OCI-LY7 (cell line): ENCODE measurements at regions not wholly inside any gene's neighbourhood (a gene's known extent, or its start where the extent isn't known, plus 50 kb on each side); places are given as distances from the start of the nearest gene placed in this dataset.

Experiments used
- BruUV-seq: library from RNA; stranded (reverse); fragments of 400-500 nt; replicated peaks from 2 replicates; lab custom pipeline; 2021; lab: Mats Ljungman, UMichigan
- CTCF ChIA-PET: fragments of 300-600 bp; sonication (Branson Sonifier 250); formaldehyde crosslinking; loops from one replicate; lab custom pipeline; 2022; ENCODE audit warnings: antibody characterized with exemption; ENCODE audit not compliant: unreplicated experiment; lab: Charles Lee
- POLR2A ChIA-PET: fragments of 300-600 bp; sonication (Branson Sonifier 250); formaldehyde crosslinking; loops from one replicate; lab custom pipeline; 2022; ENCODE audit warnings: antibody characterized with exemption; lab: Charles Lee
- DNase-seq: peaks from one replicate; pipeline ENCODE4 v3.0.0-alpha.2; 2015; ENCODE audit warnings: low spot score
- H2AFZ ChIP-seq: fragments of 200-600 bp; sonication (generic), shearing (Covaris generic); 2 replicates; pipeline ENCODE4 v1.6.1; 2014; ENCODE audit warnings: mild to moderate bottlenecking, antibody characterized with exemption, low read length, moderate library complexity
- H3K27ac ChIP-seq: fragments of 200-600 bp; sonication (generic); 2 replicates; pipeline ENCODE4 v1.5.1; 2014; ENCODE audit warnings: mixed run types, low read depth, mild to moderate bottlenecking, moderate library complexity, low read length, inconsistent platforms; ENCODE audit not compliant: poor library complexity, severe bottlenecking
- H3K36me3 ChIP-seq: fragments of 200-600 bp; sonication (generic); 2 replicates; pipeline ENCODE4 v1.6.1; 2014; ENCODE audit warnings: mild to moderate bottlenecking, antibody characterized with exemption, low read length, moderate library complexity, mixed read lengths; ENCODE audit not compliant: insufficient read depth
- H3K4me1 ChIP-seq: fragments of 200-600 bp; sonication (generic); 2 replicates; pipeline ENCODE4 v1.5.1; 2014; ENCODE audit warnings: mild to moderate bottlenecking, low read length; ENCODE audit not compliant: insufficient read depth, poor library complexity, severe bottlenecking
- H3K4me2 ChIP-seq: fragments of 200-600 bp; sonication (generic); 2 replicates; pipeline ENCODE4 v1.6.1; 2014; ENCODE audit warnings: mild to moderate bottlenecking, low read length
- H3K4me3 ChIP-seq: fragments of 200-600 bp; sonication (generic); 2 replicates; pipeline ENCODE4 v1.5.1; 2014; ENCODE audit warnings: mild to moderate bottlenecking, low read depth, low read length; ENCODE audit not compliant: poor library complexity, severe bottlenecking
- H3K79me2 ChIP-seq: fragments of 200-600 bp; sonication (generic); 2 replicates; pipeline ENCODE4 v1.6.1; 2016; ENCODE audit warnings: low read depth, mild to moderate bottlenecking, low read length, moderate library complexity, mixed read lengths; ENCODE audit not compliant: insufficient read depth
- H3K9me2 ChIP-seq: fragments of 200-600 bp; sonication (generic); 2 replicates; pipeline ENCODE4 v1.6.1; 2016; ENCODE audit warnings: mild to moderate bottlenecking, low read length, mixed read lengths; ENCODE audit not compliant: insufficient read depth
- H3K9me3 ChIP-seq: fragments of 200-600 bp; sonication (generic); 2 replicates; pipeline ENCODE4 v1.6.1; 2014; ENCODE audit warnings: mild to moderate bottlenecking, mixed run types, low read length, mixed read lengths
- H4K20me1 ChIP-seq: fragments of 200-600 bp; sonication (generic); 2 replicates; pipeline ENCODE4 v1.6.1; 2014; ENCODE audit warnings: mild to moderate bottlenecking, antibody characterized with exemption, low read length, moderate library complexity, mixed read lengths; ENCODE audit not compliant: insufficient read depth
- EZH2phosphoT487 ChIP-seq: fragments of 200-600 bp; sonication (generic); IDR thresholded peaks from 2 replicates; pipeline ENCODE4 v1.6.1; 2018; ENCODE audit warnings: low read depth, borderline replicate concordance, mild to moderate bottlenecking, mixed run types, antibody characterized with exemption, low read length, moderate library complexity, mixed read lengths
- intact Hi-C: fragments of 100-400 bp; cut with micrococcal nuclease; formaldehyde crosslinking; loops from one replicate; pipeline ENCODE4 v1.10.0; 2022; ENCODE audit not compliant: unreplicated experiment
- TF ChIP-seq, protein P1 (sequence below): fragments of 200-600 bp; sonication (generic); conservative IDR thresholded peaks from 2 replicates; pipeline ENCODE4 v1.5.1; 2014; ENCODE audit warnings: mild to moderate bottlenecking, antibody characterized with exemption, low read length, moderate library complexity, mixed read lengths

DNA sequence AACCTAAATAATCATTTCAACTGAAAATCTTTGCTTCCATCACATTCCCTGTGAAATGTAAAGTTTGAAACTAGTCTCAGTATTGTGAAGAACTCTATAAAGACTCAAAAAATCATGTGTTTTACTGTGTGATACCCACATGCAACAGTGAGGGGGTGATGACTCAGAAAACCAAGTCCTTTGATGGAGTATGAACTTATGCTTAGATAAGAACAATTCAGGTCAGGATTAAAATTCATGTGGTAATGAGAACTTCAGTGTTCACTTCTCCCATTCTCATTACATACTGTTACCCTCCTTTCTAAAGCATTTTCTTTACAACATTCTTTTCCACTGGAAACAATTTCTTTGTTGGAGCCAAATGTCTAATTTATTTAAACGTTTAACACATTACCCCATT is 360.2 kb downstream of the FSIP2 start:
- no peak overlapping the region for H3K27ac ChIP-seq
- intact Hi-C loops = no loop called here
- no peaks in the 10 kb centered on the region for H3K36me3 ChIP-seq
- ChIA-PET CTCF (no interaction called here), POLR2A (interaction anchor here (1.4 kb wide), 1 partner anchor 22 kb away, joined by 4 read pairs; no protein-coding TSS in a partner anchor)
- no peaks in the 10 kb centered on the region for H3K9me3 ChIP-seq
- H3K9me2 ChIP-seq = no peaks in the 10 kb centered on the region
- no peaks in the 10 kb centered on the region for H4K20me1 ChIP-seq
- BruUV-seq = no TSS peak
- DNase-seq = no peak
- no peak for TF ChIP-seq EZH2phosphoT487
- TF ChIP-seq, protein P1, sequence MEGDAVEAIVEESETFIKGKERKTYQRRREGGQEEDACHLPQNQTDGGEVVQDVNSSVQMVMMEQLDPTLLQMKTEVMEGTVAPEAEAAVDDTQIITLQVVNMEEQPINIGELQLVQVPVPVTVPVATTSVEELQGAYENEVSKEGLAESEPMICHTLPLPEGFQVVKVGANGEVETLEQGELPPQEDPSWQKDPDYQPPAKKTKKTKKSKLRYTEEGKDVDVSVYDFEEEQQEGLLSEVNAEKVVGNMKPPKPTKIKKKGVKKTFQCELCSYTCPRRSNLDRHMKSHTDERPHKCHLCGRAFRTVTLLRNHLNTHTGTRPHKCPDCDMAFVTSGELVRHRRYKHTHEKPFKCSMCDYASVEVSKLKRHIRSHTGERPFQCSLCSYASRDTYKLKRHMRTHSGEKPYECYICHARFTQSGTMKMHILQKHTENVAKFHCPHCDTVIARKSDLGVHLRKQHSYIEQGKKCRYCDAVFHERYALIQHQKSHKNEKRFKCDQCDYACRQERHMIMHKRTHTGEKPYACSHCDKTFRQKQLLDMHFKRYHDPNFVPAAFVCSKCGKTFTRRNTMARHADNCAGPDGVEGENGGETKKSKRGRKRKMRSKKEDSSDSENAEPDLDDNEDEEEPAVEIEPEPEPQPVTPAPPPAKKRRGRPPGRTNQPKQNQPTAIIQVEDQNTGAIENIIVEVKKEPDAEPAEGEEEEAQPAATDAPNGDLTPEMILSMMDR = no peak
- H3K79me2 ChIP-seq = no peaks in the 10 kb centered on the region
- no peak overlapping the region for H3K4me2 ChIP-seq
- no peak overlapping the region for H3K4me3 ChIP-seq
- H2AFZ ChIP-seq = no peak overlapping the region
- no peaks in the 10 kb centered on the region for H3K4me1 ChIP-seq

DNA sequence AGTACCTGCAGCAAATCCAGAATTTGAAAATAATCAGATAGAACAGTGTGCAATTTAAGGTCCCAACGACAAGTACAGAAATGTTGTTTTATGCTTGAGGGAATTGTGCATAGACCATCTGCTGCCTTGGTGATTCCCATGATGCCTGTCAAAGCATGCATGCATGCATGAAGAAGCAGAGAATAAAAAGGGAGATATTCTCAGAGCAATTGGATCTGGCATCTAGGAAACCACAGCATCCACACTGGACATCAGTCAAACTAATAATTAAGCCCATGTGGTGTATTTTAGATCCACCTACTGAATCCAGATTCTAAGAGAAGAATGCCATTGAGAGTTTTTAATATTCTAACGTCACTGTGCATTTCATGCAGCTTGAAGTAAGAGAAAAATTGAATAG is 361.2 kb downstream of the FSIP2 start:
- Histone ChIP-seq H3K9me3 (no peaks in the 10 kb centered on the region), H3K4me2 (no peak overlapping the region), H3K9me2 (no peaks in the 10 kb centered on the region), H3K27ac (no peak overlapping the region), H2AFZ (no peak overlapping the region), H3K4me3 (no peak overlapping the region), H3K79me2 (no peaks in the 10 kb centered on the region), H3K36me3 (no peaks in the 10 kb centered on the region), H4K20me1 (no peaks in the 10 kb centered on the region), H3K4me1 (no peaks in the 10 kb centered on the region)
- intact Hi-C loops = no loop called here
- ChIA-PET CTCF (no interaction called here), POLR2A (interaction anchor here (1.4 kb wide), 1 partner anchor 23 kb away, joined by 4 read pairs; no protein-coding TSS in a partner anchor)
- DNase-seq = no peak
- no peak for TF ChIP-seq EZH2phosphoT487
- no TSS peak for BruUV-seq

DNA sequence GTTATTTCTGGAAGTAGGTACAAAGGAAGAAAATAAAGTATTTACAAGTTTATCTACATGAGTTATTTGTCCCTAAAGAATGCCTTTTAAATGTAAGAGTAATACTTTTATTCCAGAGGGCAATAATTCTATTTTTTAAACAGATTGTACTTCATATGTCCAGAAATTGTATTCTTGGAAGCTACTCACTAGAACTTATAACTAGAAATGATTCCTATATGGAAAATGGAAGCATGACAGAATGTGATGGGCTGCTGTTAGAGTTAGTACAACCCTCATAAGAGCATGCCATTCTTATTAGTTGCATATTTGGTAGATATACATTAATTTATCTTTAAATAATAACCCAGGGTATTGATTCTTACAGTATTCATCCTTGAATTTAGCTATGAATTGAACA is 362.0 kb downstream of the FSIP2 start:
- H3K9me2 ChIP-seq = no peaks in the 10 kb centered on the region
- no peaks in the 10 kb centered on the region for H3K9me3 ChIP-seq
- ChIA-PET POLR2A (no interaction called here), CTCF (no interaction called here)
- H3K27ac ChIP-seq = no peak overlapping the region
- no peaks in the 10 kb centered on the region for H3K4me1 ChIP-seq
- TF ChIP-seq, protein P1 = no peak
- TF ChIP-seq EZH2phosphoT487 = no peak
- H3K79me2 ChIP-seq = no peaks in the 10 kb centered on the region
- no peak for DNase-seq
- BruUV-seq = no TSS peak
- H3K4me2 ChIP-seq = no peak overlapping the region
- H4K20me1 ChIP-seq = no peaks in the 10 kb centered on the region
- intact Hi-C loops = no loop called here
- no peaks in the 10 kb centered on the region for H3K36me3 ChIP-seq
- H2AFZ ChIP-seq = no peak overlapping the region
- H3K4me3 ChIP-seq = no peak overlapping the region
